ENCODE measurements at regions not wholly inside any gene's neighbourhood (a gene's known extent, or its start where the extent isn't known, plus 50 kb on each side); places are given as distances from the start of the nearest gene placed in this dataset.
"Not testable (repeated sequence)": the region's sequence is repeated elsewhere in the genome, so short reads cannot be mapped to it uniquely, and the experiment has no call there.

- DNase-seq, result no peak
Measured at GRCh38 chr11:97611345-97611744, 1221.5 kb downstream of the JRKL start.

GRCh38 chr11:97614606-97615005 lies 1224.8 kb downstream of the JRKL start:
- no peak for DNase-seq

- DNase-seq, result no peak
Measured at GRCh38 chr11:97615546-97615945, 1225.7 kb downstream of the JRKL start.

GRCh38 chr11:97617031-97617430 lies 1227.2 kb downstream of the JRKL start:
- DNase-seq, result no peak

GRCh38 chr11:97620007-97620406 lies 1230.2 kb downstream of the JRKL start:
- DNase-seq, result no peak

GRCh38 chr11:97621282-97621681 lies 1231.5 kb downstream of the JRKL start:
- no peak for DNase-seq

- DNase-seq, result no peak
Measured at GRCh38 chr11:97622795-97623194, 1233.0 kb downstream of the JRKL start.

- DNase-seq, result not testable (repeated sequence)
Measured at GRCh38 chr11:97636741-97637140, 1246.9 kb downstream of the JRKL start.

- DNase-seq, result no peak
Measured at GRCh38 chr11:97637701-97638100, 1247.9 kb downstream of the JRKL start.

- DNase-seq, result no peak
Measured at GRCh38 chr11:97638641-97639224, 1248.9 kb downstream of the JRKL start.

GRCh38 chr11:97641988-97642387 lies 1252.2 kb downstream of the JRKL start:
- no peak for DNase-seq

- DNase-seq, result no peak
Measured at GRCh38 chr11:97645736-97646135, 1255.9 kb downstream of the JRKL start.

- no peak for DNase-seq
Measured at GRCh38 chr11:97656356-97656755, 1266.5 kb downstream of the JRKL start.

- DNase-seq, result no peak
Measured at GRCh38 chr11:97657852-97658251, 1268.0 kb downstream of the JRKL start.

GRCh38 chr11:97667057-97667456 lies 1277.2 kb downstream of the JRKL start:
- DNase-seq, result no peak

- no peak for DNase-seq
Measured at GRCh38 chr11:97683733-97684132, 1293.9 kb downstream of the JRKL start.

- no peak for DNase-seq
Measured at GRCh38 chr11:97684486-97685439, 1295.0 kb downstream of the JRKL start.

GRCh38 chr11:97685695-97686094 lies 1295.9 kb downstream of the JRKL start:
- no peak for DNase-seq

- DNase-seq, result no peak
Measured at GRCh38 chr11:97687111-97687510, 1297.3 kb downstream of the JRKL start.

GRCh38 chr11:97691061-97691460 lies 1301.2 kb downstream of the JRKL start:
- no peak for DNase-seq

GRCh38 chr11:97702951-97703350 lies 1313.1 kb downstream of the JRKL start:
- no peak for DNase-seq

GRCh38 chr11:97703851-97704250 lies 1314.0 kb downstream of the JRKL start:
- DNase-seq, result no peak

- not testable (repeated sequence) for DNase-seq
Measured at GRCh38 chr11:97705441-97705840, 1315.3 kb upstream of the CNTN5 start.

- DNase-seq, result no peak
Measured at GRCh38 chr11:97717922-97718321, 1302.8 kb upstream of the CNTN5 start.

Measured in hippocampal formation (tissue), 2 donors.